Thyroid gland (tissue), 4 donors: ENCODE measurements at regions not wholly inside any gene's neighbourhood (a gene's known extent, or its start where the extent isn't known, plus 50 kb on each side); places are given as distances from the start of the nearest gene placed in this dataset.

Experiments
- DNase-seq, 2 donors: peaks; one replicate each; pipeline ENCODE4 v3.0.0-alpha.2; 2019
- H3K27ac ChIP-seq, 3 donors: fragments of 200-600 bp; sonication (generic); 1 replicate in 2 of 3; 2 replicates in 1 of 3; pipeline ENCODE4 v1.5.1; 2016 to 2019; ENCODE audit warnings: mild to moderate bottlenecking in 1 of 3, moderate library complexity in 1 of 3
- H3K27me3 ChIP-seq: fragments of 200-600 bp; sonication (generic); one replicate; pipeline ENCODE4 v1.5.1; 2019
- H3K36me3 ChIP-seq, 2 donors: fragments of 200-600 bp; sonication (generic); one replicate each; pipeline ENCODE4 v1.5.1; 2016 to 2019
- H3K4me1 ChIP-seq, 2 donors: fragments of 200-600 bp; sonication (generic); one replicate each; pipeline ENCODE4 v1.5.1; 2017 to 2019
- H3K4me3 ChIP-seq, 3 donors: fragments of 200-600 bp; sonication (generic); replicated peaks in 1 of 3; 1 replicate in 2 of 3; 2 replicates in 1 of 3; pipeline ENCODE4 v1.5.1; 2016; ENCODE audit warnings: mild to moderate bottlenecking in 1 of 3
- H3K9me3 ChIP-seq: fragments of 200-600 bp; sonication (generic); one replicate; pipeline ENCODE4 v1.5.1; 2017
- CTCF ChIP-seq, 6 experiments: fragments of 200-600 bp in 3 of 6; fragments of 450-650 bp in 3 of 6; sonication (generic) in 3 of 6; IDR thresholded peaks; one replicate each; pipeline ENCODE4 v1.5.1; 2016 to 2019; ENCODE audit warnings: antibody characterized with exemption in 6 of 6, mild to moderate bottlenecking in 2 of 6, inconsistent platforms in 1 of 6, moderate library complexity in 1 of 6
- POLR2A ChIP-seq, 2 donors: fragments of 450-650 bp; IDR thresholded peaks; one replicate each; pipeline ENCODE4 v1.6.1; 2017; ENCODE audit warnings: antibody characterized with exemption in 2 of 2, mild to moderate bottlenecking in 2 of 2, moderate library complexity in 1 of 2
- WGBS, 2 donors: methylation state at CpG; one replicate each; pipeline ENCODE4 v1.1.5; 2017; 5-methylcytosine and 5-hydroxymethylcytosine counted together
- intact Hi-C: fragments of 100-400 bp; cut with DNase I; formaldehyde crosslinking; loops from one replicate; pipeline ENCODE4 v1.15.1; 2023

GRCh38 chr10:2716596-2716995 lies 350.8 kb upstream of the PFKP start:
- Histone ChIP-seq H3K4me1 (no peaks in the 10 kb centered on the region), H3K4me3 (no peak overlapping the region), H3K9me3 (no peaks in the 10 kb centered on the region), H3K27ac (no peak overlapping the region), H3K27me3 (no peaks in the 10 kb centered on the region), H3K36me3 (no peaks in the 10 kb centered on the region)
- TF ChIP-seq POLR2A (IDR thresholded peaks at IDR 0.05): no peak
- TF ChIP-seq CTCF (IDR thresholded peaks at IDR 0.05): no peak
- intact Hi-C loops: no loop called here
- WGBS, 2 donors: 89% methylated on average over 9 of the region's 9 CpGs
- DNase-seq: no peak

GRCh38 chr10:2714597-2714996 lies 352.8 kb upstream of the PFKP start:
- Histone ChIP-seq H3K9me3 (no peaks in the 10 kb centered on the region), H3K36me3 (no peaks in the 10 kb centered on the region), H3K27ac (no peak overlapping the region), H3K4me1 (no peaks in the 10 kb centered on the region), H3K27me3 (no peaks in the 10 kb centered on the region), H3K4me3 (no peak overlapping the region)
- DNase-seq: no peak
- intact Hi-C loops: no loop called here
- WGBS, 2 donors: 87 to 90% methylated on average over 2 of the region's 2 CpGs
- TF ChIP-seq POLR2A (IDR thresholded peaks at IDR 0.05): no peak
- no peak for TF ChIP-seq CTCF (IDR thresholded peaks at IDR 0.05)

GRCh38 chr10:2703953-2704352 lies 363.4 kb upstream of the PFKP start:
- no peak for DNase-seq
- TF ChIP-seq POLR2A (IDR thresholded peaks at IDR 0.05) (no peak), CTCF (IDR thresholded peaks at IDR 0.05) (no peak)
- Histone ChIP-seq H3K27ac (no peak overlapping the region), H3K4me1 (no peaks in the 10 kb centered on the region), H3K36me3 (no peaks in the 10 kb centered on the region), H3K27me3 (no peaks in the 10 kb centered on the region), H3K9me3 (no peaks in the 10 kb centered on the region), H3K4me3 (no peak overlapping the region)
- intact Hi-C loops: no loop called here
- 79 to 87% methylated on average over 3 of the region's 3 CpGs for WGBS, 2 donors

GRCh38 chr10:2701802-2702201 lies 365.5 kb upstream of the PFKP start:
- no peaks in the 10 kb centered on the region for H3K36me3 ChIP-seq
- H3K27me3 ChIP-seq: no peaks in the 10 kb centered on the region
- WGBS, 2 donors: 91 to 96% methylated on average over 11 of the region's 11 CpGs
- H3K4me3 ChIP-seq: no peak overlapping the region
- no peaks in the 10 kb centered on the region for H3K4me1 ChIP-seq
- TF ChIP-seq POLR2A (IDR thresholded peaks at IDR 0.05): no peak
- no peak for TF ChIP-seq CTCF (IDR thresholded peaks at IDR 0.05)
- no peaks in the 10 kb centered on the region for H3K9me3 ChIP-seq
- intact Hi-C loops: no loop called here
- DNase-seq: no peak
- H3K27ac ChIP-seq: no peak overlapping the region

GRCh38 chr10:2700626-2701305 lies 366.6 kb upstream of the PFKP start:
- Histone ChIP-seq H3K4me1 (no peaks in the 10 kb centered on the region), H3K9me3 (no peaks in the 10 kb centered on the region), H3K4me3 (no peak overlapping the region), H3K27me3 (no peaks in the 10 kb centered on the region), H3K27ac (no peak overlapping the region), H3K36me3 (no peaks in the 10 kb centered on the region)
- DNase-seq: no peak
- 86 to 87% methylated on average over 5 to 6 of the region's 6 CpGs for WGBS, 2 donors
- TF ChIP-seq POLR2A (IDR thresholded peaks at IDR 0.05) (no peak), CTCF (IDR thresholded peaks at IDR 0.05) (no peak)
- intact Hi-C loops: no loop called here
